Limb (tissue), 2 donors: ENCODE measurements at regions not wholly inside any gene's neighbourhood (a gene's known extent, or its start where the extent isn't known, plus 50 kb on each side); places are given as distances from the start of the nearest gene placed in this dataset.
A peak's percentile ranks its signal among the peaks of the same experiment; 100 is the strongest.
"Not testable (repeated sequence)": the region's sequence is repeated elsewhere in the genome, so short reads cannot be mapped to it uniquely, and the experiment has no call there.

Source experiments
- DNase-seq, 2 donors: peaks; one replicate each; pipeline ENCODE4 v3.0.0-alpha.2; 2016; ENCODE audit errors: extremely low spot score in 2 of 2

DNA sequence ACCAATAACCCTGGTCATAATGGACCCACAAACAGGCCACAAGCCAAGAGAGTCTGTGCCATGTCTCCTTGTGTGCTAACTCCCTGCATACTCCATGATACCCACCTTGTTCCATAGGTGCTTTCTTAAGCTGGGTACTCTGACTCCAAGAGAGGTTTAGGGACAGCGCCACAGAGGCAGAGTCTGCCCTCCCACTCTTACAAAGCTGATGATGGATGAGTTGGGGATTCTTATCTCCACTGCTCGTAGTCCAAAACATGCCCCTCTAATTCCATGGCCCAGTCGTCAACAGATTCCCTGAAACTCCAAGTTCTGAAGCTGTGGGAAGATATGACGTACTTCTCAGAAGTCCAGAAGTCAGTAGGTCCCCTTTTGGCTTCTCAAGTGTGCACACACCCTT is 184.4 kb upstream of the CCL2 start:
- DNase-seq, result no peak

DNA sequence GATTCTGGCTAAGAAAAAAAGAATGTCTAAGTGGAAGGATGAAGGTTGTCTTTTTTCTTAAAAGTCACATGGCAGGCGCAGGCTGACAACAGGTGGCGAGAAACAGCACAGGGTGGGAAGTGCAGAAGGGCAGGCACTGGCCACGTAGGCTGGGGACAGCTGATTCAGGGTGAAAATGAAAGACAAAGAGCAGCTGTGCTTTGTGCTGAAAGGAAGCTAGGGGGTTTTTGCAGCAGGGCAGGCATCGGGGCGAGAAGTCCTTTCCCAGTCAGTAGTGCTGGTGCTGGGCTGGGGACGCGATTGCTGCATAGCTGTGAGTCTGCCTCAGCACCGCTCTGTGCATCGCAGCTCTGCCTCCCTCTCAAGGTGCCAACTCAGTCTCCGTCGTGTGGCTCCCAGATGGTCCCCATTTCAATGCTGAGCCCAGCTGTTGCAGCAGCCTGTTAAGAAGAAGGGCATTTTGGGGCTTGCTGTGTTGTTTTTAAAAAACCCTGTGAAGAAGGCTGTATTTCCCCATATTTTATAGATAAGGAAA is 183.1 kb upstream of the CCL2 start:
- peak in 1 of 2 donors; percentile 1 for DNase-seq

GRCh38 chr17:34075076-34075475 is 180.0 kb upstream of the CCL2 start:
- no peak for DNase-seq

GRCh38 chr17:34076743-34077631 is 178.1 kb upstream of the CCL2 start:
- no peak for DNase-seq

GRCh38 chr17:34081269-34081668 is 173.8 kb upstream of the CCL2 start:
- no peak for DNase-seq

DNA sequence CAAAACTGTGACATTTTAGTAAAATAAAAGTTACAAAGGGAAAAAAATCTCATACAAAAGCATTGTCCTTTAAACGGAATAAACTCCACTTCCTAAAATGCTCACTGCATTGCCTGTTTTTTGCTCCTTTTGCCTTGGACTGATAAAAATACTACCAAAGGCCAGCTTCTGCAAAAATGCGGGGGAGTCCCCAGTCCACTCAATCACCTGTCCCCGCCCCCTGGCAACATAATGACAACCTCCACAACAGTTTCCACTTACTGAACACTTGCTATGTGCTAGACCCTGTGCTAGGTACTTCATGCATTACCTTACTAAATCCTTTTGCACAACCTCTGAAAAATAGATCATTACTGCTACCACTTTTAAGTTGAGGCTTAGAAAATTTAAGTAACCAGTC is 172.7 kb upstream of the CCL2 start:
- no peak for DNase-seq

- DNase-seq, result not testable (repeated sequence)
These were observed 166.0 kb upstream of the CCL2 start for GRCh38 chr17:34089042-34089441.

- DNase-seq, result no peak
These were observed 164.5 kb upstream of the CCL2 start for GRCh38 chr17:34090593-34090992.

DNA sequence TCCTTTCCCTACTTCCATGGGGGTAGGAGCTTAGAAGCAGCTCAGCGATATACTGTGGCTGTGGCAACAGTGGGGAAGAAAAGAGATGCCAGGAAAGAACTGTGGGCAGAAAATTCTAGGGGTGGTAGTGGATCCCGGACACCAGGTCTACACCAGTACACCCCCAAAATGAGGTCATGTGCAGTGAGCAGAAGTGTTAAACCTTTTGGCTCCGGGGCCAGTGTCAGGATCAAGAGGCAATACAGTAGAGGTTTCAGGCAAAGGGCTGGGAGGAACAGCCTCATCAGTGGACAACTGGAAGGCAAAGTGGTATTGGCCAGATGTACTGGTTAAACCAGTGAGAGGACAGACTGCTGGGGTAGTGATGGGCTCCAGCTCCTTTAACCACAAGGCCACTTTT is 163.1 kb upstream of the CCL2 start:
- no peak for DNase-seq

GRCh38 chr17:34095106-34095505 is 160.0 kb upstream of the CCL2 start:
- DNase-seq, result no peak

DNA sequence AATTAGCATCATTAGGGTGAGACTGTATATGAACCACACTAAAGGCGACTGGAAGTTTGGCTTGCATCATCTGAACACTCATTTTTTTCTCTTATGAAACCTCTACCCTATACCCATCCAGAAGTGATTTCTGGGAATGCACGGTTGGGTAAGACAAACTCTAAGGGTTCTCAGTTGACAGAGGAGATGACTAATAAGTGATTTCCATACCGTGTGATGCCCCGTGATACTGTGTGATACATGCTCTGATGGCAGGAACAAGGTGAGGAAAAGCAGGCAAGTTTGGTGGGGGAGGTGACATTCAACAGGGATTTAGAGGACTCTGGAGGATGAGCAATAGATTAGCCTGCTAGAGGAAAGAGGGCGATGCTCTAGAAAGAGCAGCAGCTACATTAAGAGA is 156.4 kb upstream of the CCL2 start:
- DNase-seq, result no peak

DNA sequence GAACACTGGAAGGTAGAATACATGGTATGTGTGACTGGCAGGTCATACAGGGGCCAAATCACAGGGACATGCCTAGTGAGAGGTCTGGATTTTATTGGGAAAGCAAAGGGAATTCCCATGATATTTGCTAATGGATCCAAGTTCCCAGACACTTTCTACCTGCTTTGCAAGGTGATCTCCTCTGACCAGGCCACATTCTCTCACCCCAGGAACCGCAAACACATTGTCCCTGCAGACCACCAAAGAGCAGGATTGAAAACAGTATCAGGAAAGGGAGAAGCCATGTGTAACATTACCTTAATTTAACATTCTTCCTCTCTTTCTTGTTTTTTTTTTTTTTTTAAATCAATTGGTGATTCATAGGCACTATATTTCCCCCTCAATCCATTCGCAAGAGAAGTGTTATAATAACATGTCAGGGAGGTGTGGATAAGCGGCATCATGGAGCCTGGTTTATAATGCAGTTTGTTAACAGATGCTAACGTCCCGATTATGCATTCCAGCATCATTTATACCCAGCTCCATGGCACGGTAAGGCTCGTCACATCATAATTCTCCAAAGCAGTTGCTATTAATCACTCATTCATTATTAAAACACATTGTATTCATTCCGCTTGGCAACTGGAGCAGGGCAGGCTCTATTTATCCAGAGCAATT is 155.1 kb upstream of the CCL2 start:
- DNase-seq, result no peak

DNA sequence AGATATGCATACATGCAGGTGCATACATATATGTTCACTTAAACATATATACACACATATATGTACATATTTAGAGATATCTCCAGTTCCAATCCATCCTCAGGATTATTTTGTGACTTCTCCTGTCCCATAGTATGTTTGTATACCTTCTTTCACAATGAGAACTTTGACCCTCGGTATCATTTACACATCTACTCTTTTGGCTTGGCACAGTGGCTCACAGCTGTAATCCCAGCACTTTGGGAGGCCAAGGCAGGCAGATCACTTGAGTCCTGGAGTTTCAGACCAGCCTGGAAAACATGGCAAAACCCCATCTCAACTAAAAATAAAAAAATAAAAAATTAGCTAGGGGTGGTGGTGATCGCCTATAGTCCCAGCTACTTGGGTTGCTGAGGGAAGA is 148.1 kb upstream of the CCL2 start:
- DNase-seq, result no peak

DNA sequence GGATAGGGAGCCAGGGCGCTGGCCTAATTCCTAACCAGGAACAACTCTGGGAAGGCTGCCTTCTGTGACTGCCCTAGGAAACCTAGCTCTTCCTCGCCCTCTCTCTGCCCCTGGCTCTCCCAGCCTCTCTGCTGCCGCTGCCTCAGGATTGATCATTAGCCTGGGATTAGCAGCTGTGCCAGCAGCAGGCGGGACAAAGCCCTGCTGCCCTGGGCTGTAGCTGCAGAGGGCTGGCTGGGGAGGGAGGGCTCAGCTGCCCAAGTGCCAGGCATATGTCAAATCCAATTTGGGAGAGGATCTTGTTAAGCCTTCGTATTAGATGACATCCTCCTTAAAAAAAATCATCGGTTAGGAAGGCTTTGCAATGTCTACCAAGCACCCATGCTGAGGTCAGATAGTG is 144.8 kb upstream of the CCL2 start:
- DNase-seq, result peak in 1 of 2 donors; percentile 46

- DNase-seq, result no peak
These were observed 142.0 kb upstream of the CCL2 start for GRCh38 chr17:34113089-34113488.

DNA sequence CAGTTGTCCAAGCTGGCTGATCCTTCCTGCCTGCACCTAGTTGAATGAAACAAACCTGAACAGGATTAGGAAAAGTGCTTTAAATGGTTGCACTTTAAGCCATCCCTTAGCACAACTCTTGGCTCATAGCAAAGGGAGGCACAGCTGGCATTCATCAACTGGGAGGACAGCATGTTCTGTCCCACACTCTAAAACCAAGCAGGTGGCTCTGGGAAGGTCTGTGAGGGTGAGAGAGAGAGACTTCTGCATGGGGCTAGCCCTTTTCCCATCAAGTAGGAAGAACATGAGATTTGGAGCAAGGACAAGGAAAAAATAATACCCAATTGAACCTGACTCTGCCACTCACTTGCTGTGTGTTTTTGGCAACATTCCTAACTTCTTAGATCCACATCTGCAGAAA is 140.9 kb upstream of the CCL2 start:
- DNase-seq, result no peak

- DNase-seq, result no peak
These were observed 138.8 kb upstream of the CCL2 start for GRCh38 chr17:34116306-34116705.

- no peak for DNase-seq
These were observed 137.8 kb upstream of the CCL2 start for GRCh38 chr17:34117332-34117731.

DNA sequence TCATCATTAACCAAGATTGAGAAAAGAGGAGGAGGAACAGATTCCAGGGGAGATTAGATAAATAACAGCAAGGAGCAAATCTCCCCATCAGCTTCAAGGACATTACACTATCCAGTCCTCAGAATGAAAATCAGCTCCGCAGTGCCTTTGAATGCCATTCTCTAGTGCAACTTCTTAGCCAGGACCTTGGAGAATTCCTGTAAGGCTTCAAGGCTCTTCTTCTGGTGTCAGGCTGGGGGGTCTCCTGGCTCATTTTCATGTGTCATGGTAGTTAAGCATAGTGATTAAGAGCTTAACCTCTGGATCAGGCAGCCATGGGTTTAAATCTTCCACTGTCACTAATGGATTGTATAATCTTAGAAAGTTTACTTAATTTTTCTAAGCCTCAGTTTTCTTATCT is 137.3 kb upstream of the CCL2 start:
- DNase-seq, result no peak

- DNase-seq, result no peak
These were observed 136.5 kb upstream of the CCL2 start for GRCh38 chr17:34118564-34118963.

DNA sequence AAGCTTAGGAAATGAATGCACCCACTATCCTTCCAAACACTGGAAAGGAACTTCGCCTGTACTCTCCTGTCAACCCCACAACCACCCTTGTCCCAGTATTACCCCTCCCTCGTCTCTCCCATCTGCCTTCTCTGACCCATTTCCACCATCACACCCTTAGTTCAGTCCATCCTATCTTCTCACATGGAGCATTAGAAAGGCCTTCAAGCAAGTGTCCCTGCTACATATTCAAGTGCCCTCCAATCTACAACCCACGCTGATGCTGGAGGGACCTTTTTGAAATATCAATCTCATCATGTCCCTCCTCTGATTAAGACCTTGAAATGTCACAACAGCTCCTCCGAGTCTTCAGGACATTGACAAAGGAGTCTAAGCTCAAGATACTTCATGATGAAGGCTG is 133.8 kb upstream of the CCL2 start:
- DNase-seq, result no peak

DNA sequence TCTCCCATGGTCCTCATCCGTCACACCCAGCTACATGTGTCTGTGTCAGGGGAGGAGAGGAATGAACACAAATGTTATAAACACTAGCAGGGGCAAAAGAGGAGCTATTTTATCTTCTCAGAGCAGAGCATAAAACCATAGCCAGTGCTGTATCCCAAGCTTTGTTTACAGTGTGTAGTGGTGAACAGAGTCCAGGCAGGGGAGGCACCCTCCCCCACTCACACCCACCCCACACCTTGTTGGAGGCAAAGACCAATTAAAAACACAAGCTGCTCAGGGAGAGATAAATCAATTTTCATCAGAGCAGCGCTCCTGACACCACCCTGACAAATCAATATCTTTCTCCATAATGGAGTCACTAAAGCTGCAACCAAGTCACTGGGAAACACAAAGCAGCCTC is 132.6 kb upstream of the CCL2 start:
- no peak for DNase-seq

DNA sequence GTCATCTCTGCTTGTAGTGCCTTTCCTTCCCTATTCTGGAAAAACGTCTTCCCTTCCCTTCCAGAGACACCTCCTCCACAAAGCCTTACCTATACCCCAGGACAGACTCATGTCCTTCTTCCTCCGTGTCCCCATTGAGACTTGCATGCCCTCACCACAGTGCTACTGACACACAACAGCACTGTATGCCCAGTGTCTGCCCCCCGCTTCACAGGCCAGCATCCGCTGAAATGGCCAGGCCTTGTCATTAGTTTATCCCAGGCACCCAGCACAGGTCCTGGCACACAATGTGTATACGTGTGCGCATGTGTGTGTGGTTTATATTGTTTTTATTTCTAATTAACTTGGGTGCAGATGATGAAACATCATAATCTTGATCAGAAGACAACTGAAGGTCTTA is 130.1 kb upstream of the CCL2 start:
- DNase-seq, result no peak
